ENCODE measurements at regions not wholly inside any gene's neighbourhood (a gene's known extent, or its start where the extent isn't known, plus 50 kb on each side); places are given as distances from the start of the nearest gene placed in this dataset.

GRCh38 chr4:163710158-163710557 is 215.7 kb downstream of the TMA16 start:
- TF ChIP-seq YY1 (IDR thresholded peaks at IDR 0.05; ENCODE audit: insufficient read depth, insufficient read length), result no peak
- TF ChIP-seq ZNF274 (IDR thresholded peaks at IDR 0.05; ENCODE audit: low read depth, low read length), result no peak

Measured in NT2/D1 (cell line).